ENCODE measurements at regions not wholly inside any gene's neighbourhood (a gene's known extent, or its start where the extent isn't known, plus 50 kb on each side); places are given as distances from the start of the nearest gene placed in this dataset.

GRCh38 chr10:36188461-36188860, 546.4 kb upstream of the FZD8 start:
- TF ChIP-seq CTCF (IDR thresholded peaks at IDR 0.05) (no peak), POLR2A (IDR thresholded peaks at IDR 0.05) (no peak), POLR2AphosphoS5 (IDR thresholded peaks at IDR 0.05) (no peak)

Measured in upper lobe of left lung (tissue), 4 donors.